Large intestine (tissue), 3 donors: ENCODE measurements at regions not wholly inside any gene's neighbourhood (a gene's known extent, or its start where the extent isn't known, plus 50 kb on each side); places are given as distances from the start of the nearest gene placed in this dataset.

Source experiments
- DNase-seq, 2 donors: peaks; one replicate each; pipeline versions ENCODE4 v3.0.0 to v3.0.0-alpha.2; 2013
- H3K27ac ChIP-seq: one replicate; pipeline ENCODE4 v1.5.1; 2013; ENCODE audit warnings: low read length
- H3K27me3 ChIP-seq: 2 replicates; pipeline ENCODE4 v1.6.1; 2013; ENCODE audit warnings: low read length; ENCODE audit not compliant: control insufficient read depth, insufficient read depth
- H3K36me3 ChIP-seq: 2 replicates; pipeline ENCODE4 v1.6.1; 2013; ENCODE audit warnings: low read length; ENCODE audit not compliant: control insufficient read depth, insufficient read depth
- H3K4me1 ChIP-seq: one replicate; pipeline ENCODE4 v1.6.1; 2013; ENCODE audit warnings: low read length; ENCODE audit not compliant: control insufficient read depth, insufficient read depth
- H3K4me3 ChIP-seq: one replicate; pipeline ENCODE4 v1.5.1; 2013; ENCODE audit warnings: low read length
- H3K9me3 ChIP-seq: one replicate; pipeline ENCODE4 v1.6.1; 2013; ENCODE audit warnings: mild to moderate bottlenecking, low read depth, low read length, moderate library complexity; ENCODE audit not compliant: control insufficient read depth
- WGBS: methylation state at CpG from one replicate; pipeline ENCODE4 v1.1.5; 2013; ENCODE audit warnings: low lambda C conversion rate; ENCODE audit not compliant: insufficient coverage; 5-methylcytosine and 5-hydroxymethylcytosine counted together

DNA sequence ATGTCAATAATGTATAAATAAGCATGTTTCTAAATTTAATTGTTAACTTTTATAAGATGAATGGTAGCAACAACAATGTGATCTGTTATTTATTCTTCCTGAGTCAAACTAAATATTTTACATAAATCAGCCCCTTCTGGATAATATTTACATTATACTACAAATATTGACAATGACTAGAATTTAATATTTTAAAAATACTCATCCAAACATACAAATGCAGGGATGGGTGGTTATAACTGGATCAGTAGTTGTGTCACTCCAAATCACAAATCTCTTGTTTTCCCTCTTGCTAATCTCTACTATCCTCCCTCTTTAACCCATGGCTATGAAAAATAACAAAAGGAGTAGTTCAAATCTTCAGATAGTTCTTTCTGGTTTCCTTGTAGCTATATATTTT lies 407.0 kb downstream of the HTR7 start:
- no peaks in the 10 kb centered on the region for H3K36me3 ChIP-seq
- no peak for DNase-seq
- H3K4me1 ChIP-seq: no peaks in the 10 kb centered on the region
- no peak overlapping the region for H3K4me3 ChIP-seq
- no peaks in the 10 kb centered on the region for H3K27me3 ChIP-seq
- no peaks in the 10 kb centered on the region for H3K9me3 ChIP-seq
- no peak overlapping the region for H3K27ac ChIP-seq

- Histone ChIP-seq H3K27ac (no peak overlapping the region), H3K4me1 (no peaks in the 10 kb centered on the region), H3K27me3 (no peaks in the 10 kb centered on the region), H3K4me3 (no peak overlapping the region), H3K36me3 (no peaks in the 10 kb centered on the region), H3K9me3 (no peaks in the 10 kb centered on the region)
- no peak for DNase-seq
- WGBS: no CpG with 5 or more reads among the region's 1 CpG
Observed at GRCh38 chr10:90451283-90451682, 406.6 kb downstream of the HTR7 start.

GRCh38 chr10:90458054-90458453 lies 399.8 kb downstream of the HTR7 start:
- Histone ChIP-seq H3K36me3 (no peaks in the 10 kb centered on the region), H3K4me3 (no peak overlapping the region), H3K27me3 (no peaks in the 10 kb centered on the region), H3K4me1 (no peaks in the 10 kb centered on the region), H3K27ac (no peak overlapping the region), H3K9me3 (no peaks in the 10 kb centered on the region)
- no CpG with 5 or more reads among the region's 1 CpG for WGBS
- DNase-seq: no peak

DNA sequence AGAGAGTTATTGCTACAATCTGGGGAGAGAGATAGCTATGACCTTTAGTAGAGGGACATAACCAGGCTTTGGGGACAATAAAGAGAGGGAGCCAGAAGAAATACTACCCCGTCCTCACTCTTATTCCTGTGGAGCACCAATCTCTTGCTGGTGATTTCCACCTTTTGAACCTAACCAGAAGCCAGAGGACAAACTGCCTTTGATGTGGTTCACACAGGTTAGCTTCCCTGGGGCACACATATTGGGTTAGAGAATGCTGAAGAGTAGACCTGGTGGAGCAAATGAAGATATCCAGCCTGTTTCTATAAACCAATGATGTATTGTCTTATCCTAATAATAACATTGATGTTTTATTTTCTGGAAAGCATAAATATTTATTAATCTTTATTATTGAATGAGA lies 399.3 kb downstream of the HTR7 start:
- no peaks in the 10 kb centered on the region for H3K4me1 ChIP-seq
- H3K36me3 ChIP-seq: no peaks in the 10 kb centered on the region
- no peaks in the 10 kb centered on the region for H3K27me3 ChIP-seq
- no peak overlapping the region for H3K4me3 ChIP-seq
- no CpG with 5 or more reads among the region's 1 CpG for WGBS
- DNase-seq: no peak
- no peak overlapping the region for H3K27ac ChIP-seq
- H3K9me3 ChIP-seq: no peaks in the 10 kb centered on the region

- Histone ChIP-seq H3K27me3 (no peaks in the 10 kb centered on the region), H3K4me1 (no peaks in the 10 kb centered on the region), H3K4me3 (no peak overlapping the region), H3K9me3 (no peaks in the 10 kb centered on the region), H3K27ac (no peak overlapping the region), H3K36me3 (no peaks in the 10 kb centered on the region)
- WGBS: 80% methylated on average over 1 of the region's 4 CpGs
- no peak for DNase-seq
Observed at GRCh38 chr10:90461437-90462155, 396.2 kb downstream of the HTR7 start.

DNA sequence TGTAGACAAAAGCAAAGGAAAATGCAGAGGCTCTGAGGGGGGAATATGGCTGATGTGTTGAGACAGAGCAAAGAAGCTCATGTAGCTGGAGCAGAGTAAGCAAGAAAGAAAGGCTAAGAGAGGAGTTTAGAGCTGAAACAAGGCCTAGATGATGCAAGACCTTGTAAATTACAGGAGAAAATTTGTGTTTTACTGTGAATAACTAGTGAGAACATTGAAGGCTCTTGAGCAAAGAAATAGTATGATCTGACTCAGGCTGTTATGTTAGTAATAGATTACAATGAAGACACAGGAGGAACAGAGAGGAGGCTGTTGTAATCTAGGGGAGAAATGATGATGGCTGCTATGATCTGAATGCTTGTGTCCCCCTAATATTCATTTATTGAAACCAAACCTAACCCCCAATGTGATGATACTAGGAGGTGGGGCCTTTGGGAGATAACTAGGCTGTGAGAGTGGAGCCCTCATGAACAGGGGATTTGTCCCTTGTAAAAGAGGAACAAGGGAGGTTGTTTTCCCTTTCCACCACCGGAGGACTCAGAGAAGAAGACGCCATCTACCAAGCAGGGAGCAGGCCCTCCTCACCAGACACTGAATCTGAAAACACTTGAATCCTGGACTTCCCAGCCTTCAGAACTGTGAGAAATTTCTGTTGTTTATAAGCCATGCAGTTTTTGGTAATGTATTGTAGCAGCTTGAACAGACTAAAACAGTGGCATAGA lies 394.9 kb downstream of the HTR7 start:
- DNase-seq: no peak
- no CpG with 5 or more reads among the region's 2 CpGs for WGBS
- no peak overlapping the region for H3K27ac ChIP-seq
- H3K9me3 ChIP-seq: no peaks in the 10 kb centered on the region
- H3K27me3 ChIP-seq: no peaks in the 10 kb centered on the region
- H3K36me3 ChIP-seq: no peaks in the 10 kb centered on the region
- H3K4me3 ChIP-seq: no peak overlapping the region
- H3K4me1 ChIP-seq: no peaks in the 10 kb centered on the region

DNA sequence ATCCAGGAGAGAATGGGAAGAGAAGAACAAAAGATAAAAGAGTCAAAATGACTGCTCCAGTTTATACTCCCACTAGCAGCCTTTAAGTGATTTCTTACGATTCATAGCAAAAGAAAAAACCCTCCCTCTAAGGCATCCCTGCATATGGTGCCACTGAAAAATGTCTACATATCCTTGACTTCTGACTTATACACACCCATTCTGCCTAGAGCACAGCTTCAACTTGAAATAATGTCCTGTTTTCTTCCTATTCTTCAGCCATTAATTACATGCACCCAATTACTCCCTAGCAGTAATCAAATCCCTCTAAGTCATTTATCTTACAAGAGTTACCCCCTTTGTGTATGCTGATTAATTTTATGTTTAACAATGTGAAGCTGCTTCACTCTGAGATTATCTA lies 393.5 kb downstream of the HTR7 start:
- Histone ChIP-seq H3K36me3 (no peaks in the 10 kb centered on the region), H3K27ac (no peak overlapping the region), H3K27me3 (no peaks in the 10 kb centered on the region), H3K4me1 (no peaks in the 10 kb centered on the region), H3K9me3 (no peaks in the 10 kb centered on the region), H3K4me3 (no peak overlapping the region)
- no peak for DNase-seq
- WGBS: 50% methylated on average over 1 of the region's 1 CpG

- H3K4me3 ChIP-seq: no peak overlapping the region
- H3K9me3 ChIP-seq: no peaks in the 10 kb centered on the region
- no peaks in the 10 kb centered on the region for H3K4me1 ChIP-seq
- no peak overlapping the region for H3K27ac ChIP-seq
- no peaks in the 10 kb centered on the region for H3K36me3 ChIP-seq
- DNase-seq: no peak
- H3K27me3 ChIP-seq: no peaks in the 10 kb centered on the region
- WGBS: no CpG with 5 or more reads among the region's 1 CpG
Observed at GRCh38 chr10:90470966-90471365, 386.9 kb downstream of the HTR7 start.

- no peaks in the 10 kb centered on the region for H3K9me3 ChIP-seq
- H3K36me3 ChIP-seq: no peaks in the 10 kb centered on the region
- no peaks in the 10 kb centered on the region for H3K4me1 ChIP-seq
- no peak overlapping the region for H3K27ac ChIP-seq
- H3K27me3 ChIP-seq: no peaks in the 10 kb centered on the region
- DNase-seq: no peak
- H3K4me3 ChIP-seq: no peak overlapping the region
Observed at GRCh38 chr10:90480466-90480865, 377.4 kb downstream of the HTR7 start.

GRCh38 chr10:90481326-90481923 lies 376.4 kb downstream of the HTR7 start:
- Histone ChIP-seq H3K9me3 (no peaks in the 10 kb centered on the region), H3K36me3 (no peaks in the 10 kb centered on the region), H3K27me3 (no peaks in the 10 kb centered on the region), H3K4me3 (no peak overlapping the region), H3K27ac (no peak overlapping the region), H3K4me1 (no peaks in the 10 kb centered on the region)
- WGBS: 92% methylated on average over 2 of the region's 4 CpGs
- no peak for DNase-seq

GRCh38 chr10:90484518-90484917 lies 373.3 kb downstream of the HTR7 start:
- no peak overlapping the region for H3K27ac ChIP-seq
- no peaks in the 10 kb centered on the region for H3K36me3 ChIP-seq
- WGBS: no CpG with 5 or more reads among the region's 3 CpGs
- DNase-seq: no peak
- no peaks in the 10 kb centered on the region for H3K9me3 ChIP-seq
- no peaks in the 10 kb centered on the region for H3K27me3 ChIP-seq
- H3K4me1 ChIP-seq: no peaks in the 10 kb centered on the region
- H3K4me3 ChIP-seq: no peak overlapping the region
